ENCODE measurements at regions not wholly inside any gene's neighbourhood (a gene's known extent, or its start where the extent isn't known, plus 50 kb on each side); places are given as distances from the start of the nearest gene placed in this dataset.

GRCh38 chr10:62912086-62912485 lies 95.9 kb upstream of the EGR2 start:
- Histone ChIP-seq H3K9ac (ENCODE audit: insufficient read depth, low read depth, low read length) (no peak overlapping the region), H3K4me2 (ENCODE audit: low read depth, low read length) (no peak overlapping the region), H3K79me2 (ENCODE audit: insufficient read depth, low read length) (no peaks in the 10 kb centered on the region), H3K27ac (ENCODE audit: extremely low read length, insufficient read depth, low read length) (no peak overlapping the region), H4K20me1 (ENCODE audit: insufficient read depth, low read length) (no peaks in the 10 kb centered on the region), H3K9me3 (ENCODE audit: low read length) (no peaks in the 10 kb centered on the region), H3K4me3 (replicated peaks in 1 of 3; ENCODE audit: insufficient read depth in 1 of 3, low read depth in 2 of 3, low read length in 3 of 3) (no peak overlapping the region), H3K36me3 (replicated peaks in 1 of 2; ENCODE audit: control insufficient read depth in 1 of 2, insufficient read depth in 2 of 2, low read length in 2 of 2) (no peaks in the 10 kb centered on the region), H3K4me1 (ENCODE audit: insufficient read depth, low read length) (no peaks in the 10 kb centered on the region), H2AFZ (ENCODE audit: low read length) (no peak overlapping the region), H3K27me3 (ENCODE audit: control insufficient read depth in 1 of 2, insufficient read depth in 2 of 2, low read length in 2 of 2) (no peaks in the 10 kb centered on the region; a peak in 1 of 5 replicates)
- ChIA-PET POLR2A (no interaction called here), CTCF (ENCODE audit: low intra/inter-chr PET ratio, low total read pairs) (no interaction called here)
- BruUV-seq (replicated peaks): no TSS peak
- intact Hi-C loops (cut with micrococcal nuclease; ENCODE audit: unreplicated experiment): no loop called here
- FAIRE-seq: no peak
- no peak for TF ChIP-seq HOXA9 (CRISPR knock-in tag; IDR thresholded peaks at IDR 0.05; ENCODE audit: borderline replicate concordance)
- TF ChIP-seq DZIP1 (CRISPR knock-in tag; IDR thresholded peaks at IDR 0.05): no peak
- TF ChIP-seq LRRFIP1 (CRISPR knock-in tag; conservative IDR thresholded peaks at IDR 0.05): no peak
- no peak for TF ChIP-seq SIN3A (IDR thresholded peaks at IDR 0.05; ENCODE audit: borderline replicate concordance, low read depth, low read length)
- DNase-seq (ENCODE audit: low spot score): no peak
- 6% methylated on average over 3 of the region's 3 CpGs for WGBS (ENCODE audit: low lambda C conversion rate)
- in situ Hi-C loops (cut with HindIII; ENCODE audit: extremely low pct_ligation_motif_present, low pct_unique_long_range_greater_than_20kb): no loop called here
- no peak for ATAC-seq
